HT1080 (cell line): ENCODE measurements at regions not wholly inside any gene's neighbourhood (a gene's known extent, or its start where the extent isn't known, plus 50 kb on each side); places are given as distances from the start of the nearest gene placed in this dataset.

ENCODE experiments used
- DNase-seq: peaks from one replicate; pipeline ENCODE4 v3.0.0-alpha.2; 2015; ENCODE audit warnings: low read depth

- no peak for DNase-seq
Measured at GRCh38 chr13:73937441-73937840, 196.8 kb downstream of the KLF12 start.

GRCh38 chr13:73935991-73936390 is 198.2 kb downstream of the KLF12 start:
- no peak for DNase-seq

GRCh38 chr13:73934771-73935170 is 199.4 kb downstream of the KLF12 start:
- no peak for DNase-seq

- peak; percentile 62 for DNase-seq
Measured at GRCh38 chr13:73934215-73934641, 200.0 kb downstream of the KLF12 start.

- no peak for DNase-seq
Measured at GRCh38 chr13:73933795-73934194, 200.4 kb downstream of the KLF12 start.

- DNase-seq, result no peak
Measured at GRCh38 chr13:73932091-73932490, 202.1 kb downstream of the KLF12 start.

- no peak for DNase-seq
Measured at GRCh38 chr13:73929287-73929932, 204.8 kb downstream of the KLF12 start.

- DNase-seq, result no peak
Measured at GRCh38 chr13:73924607-73925006, 209.6 kb downstream of the KLF12 start.

GRCh38 chr13:73922493-73923393 is 211.5 kb downstream of the KLF12 start:
- peak; percentile 32 for DNase-seq

GRCh38 chr13:73918691-73919090 is 215.5 kb downstream of the KLF12 start:
- no peak for DNase-seq

- no peak for DNase-seq
Measured at GRCh38 chr13:73913751-73914518, 220.3 kb downstream of the KLF12 start.

- DNase-seq, result peak; percentile 66
Measured at GRCh38 chr13:73913079-73913740, 221.0 kb downstream of the KLF12 start.

GRCh38 chr13:73911361-73911760 is 222.8 kb downstream of the KLF12 start:
- DNase-seq, result no peak

- no peak for DNase-seq
Measured at GRCh38 chr13:73910733-73911132, 223.5 kb downstream of the KLF12 start.

GRCh38 chr13:73908809-73909208 is 225.4 kb downstream of the KLF12 start:
- DNase-seq, result no peak

- no peak for DNase-seq
Measured at GRCh38 chr13:73904625-73905024, 229.6 kb downstream of the KLF12 start.

GRCh38 chr13:73903561-73903960 is 230.6 kb downstream of the KLF12 start:
- DNase-seq, result no peak

GRCh38 chr13:73902847-73903246 is 231.4 kb downstream of the KLF12 start:
- DNase-seq, result no peak

GRCh38 chr13:73902296-73902695 is 231.9 kb downstream of the KLF12 start:
- DNase-seq, result no peak

GRCh38 chr13:73901324-73902068 is 232.7 kb downstream of the KLF12 start:
- DNase-seq, result no peak

- no peak for DNase-seq
Measured at GRCh38 chr13:73900591-73900990, 233.6 kb downstream of the KLF12 start.
